OCI-LY3 (cell line): ENCODE measurements at regions not wholly inside any gene's neighbourhood (a gene's known extent, or its start where the extent isn't known, plus 50 kb on each side); places are given as distances from the start of the nearest gene placed in this dataset.

Experiments used
- H2AFZ ChIP-seq: fragments of 200-600, 300-600 bp; shearing (Covaris generic); 2 replicates; pipeline ENCODE4 v1.6.0; 2014; ENCODE audit warnings: antibody characterized with exemption, low read depth, low read length
- H3K27ac ChIP-seq: fragments of 200-600, 300-600 bp; sonication (generic); 2 replicates; pipeline ENCODE4 v1.5.1; 2014; ENCODE audit warnings: mild to moderate bottlenecking, low read length, moderate library complexity, mixed read lengths
- H3K27me3 ChIP-seq: fragments of 200-600, 300-600 bp; sonication (generic); 2 replicates; pipeline ENCODE4 v1.6.1; 2014; ENCODE audit warnings: low read depth, low read length, mixed read lengths
- H3K36me3 ChIP-seq: fragments of 200-600, 300-600 bp; sonication (generic); replicated peaks from 2 replicates; pipeline ENCODE3; 2014; ENCODE audit warnings: low read depth, low read length, mixed read lengths
- H3K4me1 ChIP-seq: fragments of 300-600, 200-600 bp; sonication (generic); 2 replicates; pipeline ENCODE4 v1.6.1; 2014; ENCODE audit warnings: low read length, mixed read lengths
- H3K4me2 ChIP-seq: fragments of 200-600, 300-600 bp; sonication (generic); 2 replicates; pipeline ENCODE4 v1.6.1; 2014; ENCODE audit warnings: low read length, mixed read lengths
- H3K4me3 ChIP-seq: fragments of 300-600, 200-600 bp; sonication (generic); 2 replicates; pipeline ENCODE4 v1.5.1; 2014; ENCODE audit warnings: antibody characterized with exemption, mild to moderate bottlenecking, low read length, moderate library complexity
- H3K79me2 ChIP-seq: fragments of 300-600, 200-600 bp; shearing (Covaris generic); 2 replicates; pipeline ENCODE4 v1.6.1; 2014; ENCODE audit warnings: mild to moderate bottlenecking, low read length, mixed read lengths
- H3K9ac ChIP-seq: fragments of 300-600, 200-600 bp; shearing (Covaris generic); 2 replicates; pipeline ENCODE4 v1.6.0; 2014; ENCODE audit warnings: mild to moderate bottlenecking, low read length, moderate library complexity
- H3K9me3 ChIP-seq: fragments of 200-600, 300-600 bp; shearing (Covaris generic); 2 replicates; pipeline ENCODE4 v1.6.1; 2014; ENCODE audit warnings: low read length, mixed read lengths; ENCODE audit not compliant: insufficient read depth
- H4K20me1 ChIP-seq: fragments of 200-600, 300-600 bp; sonication (generic); 2 replicates; pipeline ENCODE4 v1.6.1; 2016; ENCODE audit warnings: low read length, mixed read lengths; ENCODE audit not compliant: insufficient read depth
- EZH2phosphoT487 ChIP-seq: fragments of 200-600 bp; shearing (Covaris generic); IDR thresholded peaks from 2 replicates; pipeline ENCODE4 v1.6.1; 2018; ENCODE audit warnings: antibody characterized with exemption, mixed run types, low read depth
- TF ChIP-seq, protein P1 (sequence below): fragments of 200-600, 300-600 bp; sonication (generic); IDR thresholded peaks from 2 replicates; pipeline ENCODE4 v1.5.1; 2014; ENCODE audit warnings: antibody characterized with exemption, low read length, low read depth

DNA sequence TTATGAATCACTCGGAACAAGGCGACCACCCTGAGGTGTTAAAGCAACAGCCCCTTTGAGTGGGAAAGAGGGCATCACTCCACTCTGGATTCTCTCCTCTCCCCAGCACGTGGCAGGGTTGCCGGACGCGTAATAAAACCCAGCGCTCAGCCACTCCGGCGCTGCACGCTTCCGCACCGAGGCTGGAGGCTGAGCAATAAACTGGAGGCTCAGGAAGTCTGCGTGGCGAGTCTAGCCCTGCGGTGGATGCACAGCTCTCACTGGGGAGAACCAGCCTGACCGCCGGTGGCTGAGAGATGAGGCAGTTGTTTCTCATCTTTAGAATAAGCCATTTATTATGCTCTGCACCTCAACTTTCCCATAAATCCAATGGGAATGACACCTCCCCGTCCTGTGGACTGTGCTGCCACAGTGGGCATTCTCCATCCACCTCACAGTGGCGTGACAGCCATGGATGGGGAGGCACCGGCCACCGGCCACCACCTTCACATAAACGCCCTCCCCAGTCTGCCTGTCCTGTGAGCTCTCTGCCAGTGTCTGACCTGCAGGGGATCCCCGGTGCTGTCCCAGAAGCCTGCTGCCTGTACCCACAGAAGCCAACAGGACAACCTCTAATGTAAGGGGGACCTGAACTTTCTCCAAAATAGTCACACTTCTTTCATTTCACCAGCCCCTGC lies 64.2 kb upstream of the GGTLC1 start:
- TF ChIP-seq, protein P1, sequence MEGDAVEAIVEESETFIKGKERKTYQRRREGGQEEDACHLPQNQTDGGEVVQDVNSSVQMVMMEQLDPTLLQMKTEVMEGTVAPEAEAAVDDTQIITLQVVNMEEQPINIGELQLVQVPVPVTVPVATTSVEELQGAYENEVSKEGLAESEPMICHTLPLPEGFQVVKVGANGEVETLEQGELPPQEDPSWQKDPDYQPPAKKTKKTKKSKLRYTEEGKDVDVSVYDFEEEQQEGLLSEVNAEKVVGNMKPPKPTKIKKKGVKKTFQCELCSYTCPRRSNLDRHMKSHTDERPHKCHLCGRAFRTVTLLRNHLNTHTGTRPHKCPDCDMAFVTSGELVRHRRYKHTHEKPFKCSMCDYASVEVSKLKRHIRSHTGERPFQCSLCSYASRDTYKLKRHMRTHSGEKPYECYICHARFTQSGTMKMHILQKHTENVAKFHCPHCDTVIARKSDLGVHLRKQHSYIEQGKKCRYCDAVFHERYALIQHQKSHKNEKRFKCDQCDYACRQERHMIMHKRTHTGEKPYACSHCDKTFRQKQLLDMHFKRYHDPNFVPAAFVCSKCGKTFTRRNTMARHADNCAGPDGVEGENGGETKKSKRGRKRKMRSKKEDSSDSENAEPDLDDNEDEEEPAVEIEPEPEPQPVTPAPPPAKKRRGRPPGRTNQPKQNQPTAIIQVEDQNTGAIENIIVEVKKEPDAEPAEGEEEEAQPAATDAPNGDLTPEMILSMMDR, result no peak
- TF ChIP-seq EZH2phosphoT487, result no peak
- H3K27me3 ChIP-seq, result peaks cover 3% of the 10 kb centered on the region
- no peaks in the 10 kb centered on the region for H3K36me3 ChIP-seq
- H4K20me1 ChIP-seq, result no peaks in the 10 kb centered on the region
- H3K4me1 ChIP-seq, result no peaks in the 10 kb centered on the region
- no peak overlapping the region for H3K4me3 ChIP-seq
- H3K9me3 ChIP-seq, result no peaks in the 10 kb centered on the region
- H3K9ac ChIP-seq, result no peak overlapping the region
- H3K79me2 ChIP-seq, result no peaks in the 10 kb centered on the region
- no peak overlapping the region for H2AFZ ChIP-seq
- no peak overlapping the region for H3K4me2 ChIP-seq
- H3K27ac ChIP-seq, result no peak overlapping the region

DNA sequence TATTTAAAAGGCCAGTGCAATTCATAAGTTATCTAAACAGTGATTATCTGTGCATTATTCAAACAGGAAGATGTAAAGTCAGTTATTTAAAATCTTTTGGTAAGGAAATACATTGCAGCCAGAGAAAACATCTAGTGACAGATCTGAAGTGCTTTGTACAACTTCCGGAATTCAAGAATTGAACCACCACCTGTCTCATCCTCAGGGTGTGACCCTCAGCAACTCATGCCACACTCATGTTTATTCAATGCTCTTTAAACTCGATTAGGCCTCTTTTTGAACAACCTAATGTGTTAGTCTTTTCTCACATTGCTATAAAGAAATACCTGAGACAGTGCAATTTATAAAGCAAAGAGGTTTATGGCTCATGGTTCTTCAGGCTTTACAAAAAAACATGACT lies 62.6 kb upstream of the GGTLC1 start:
- H3K9ac ChIP-seq, result no peak overlapping the region
- no peak overlapping the region for H3K27ac ChIP-seq
- no peak overlapping the region for H3K4me2 ChIP-seq
- H3K79me2 ChIP-seq, result no peaks in the 10 kb centered on the region
- no peaks in the 10 kb centered on the region for H3K36me3 ChIP-seq
- H3K9me3 ChIP-seq, result no peaks in the 10 kb centered on the region
- H2AFZ ChIP-seq, result no peak overlapping the region
- no peak overlapping the region for H3K4me3 ChIP-seq
- H3K4me1 ChIP-seq, result no peaks in the 10 kb centered on the region
- peaks cover 3% of the 10 kb centered on the region; the same call in 1 of the 2 replicates for H3K27me3 ChIP-seq
- TF ChIP-seq, protein P1, result no peak
- no peak for TF ChIP-seq EZH2phosphoT487
- no peaks in the 10 kb centered on the region for H4K20me1 ChIP-seq

DNA sequence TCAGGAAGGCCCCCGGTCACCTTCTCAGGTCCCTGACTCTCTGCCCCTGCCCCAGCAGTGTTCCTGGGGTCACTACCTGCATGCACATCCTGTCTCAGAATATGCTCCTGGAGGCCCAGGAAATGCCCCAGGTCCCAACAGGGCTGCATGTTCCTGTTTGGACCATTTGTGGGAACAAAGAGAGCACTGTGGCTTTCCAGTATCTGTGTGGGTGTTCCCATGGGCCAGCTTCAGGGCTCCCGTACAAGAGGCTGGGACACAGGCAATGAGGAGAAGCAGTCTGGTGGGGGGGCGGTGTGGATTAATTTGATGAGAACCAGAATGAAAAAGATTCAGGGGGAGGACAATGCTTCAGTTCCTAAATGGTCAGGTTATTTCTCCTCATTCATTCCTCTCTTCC lies 61.5 kb upstream of the GGTLC1 start:
- H3K36me3 ChIP-seq, result no peaks in the 10 kb centered on the region
- no peak overlapping the region for H3K4me2 ChIP-seq
- no peaks in the 10 kb centered on the region for H3K79me2 ChIP-seq
- no peak overlapping the region for H3K4me3 ChIP-seq
- peaks cover 3% of the 10 kb centered on the region; the same call in 1 of the 2 replicates for H3K27me3 ChIP-seq
- H2AFZ ChIP-seq, result no peak overlapping the region
- no peaks in the 10 kb centered on the region for H3K9me3 ChIP-seq
- TF ChIP-seq, protein P1, result no peak
- TF ChIP-seq EZH2phosphoT487, result no peak
- H3K4me1 ChIP-seq, result 0 out of 2 replicates have a peak, but pooled peaks cover 4% of the 10 kb centered on the region
- H4K20me1 ChIP-seq, result no peaks in the 10 kb centered on the region
- no peak overlapping the region for H3K27ac ChIP-seq
- no peak overlapping the region for H3K9ac ChIP-seq

DNA sequence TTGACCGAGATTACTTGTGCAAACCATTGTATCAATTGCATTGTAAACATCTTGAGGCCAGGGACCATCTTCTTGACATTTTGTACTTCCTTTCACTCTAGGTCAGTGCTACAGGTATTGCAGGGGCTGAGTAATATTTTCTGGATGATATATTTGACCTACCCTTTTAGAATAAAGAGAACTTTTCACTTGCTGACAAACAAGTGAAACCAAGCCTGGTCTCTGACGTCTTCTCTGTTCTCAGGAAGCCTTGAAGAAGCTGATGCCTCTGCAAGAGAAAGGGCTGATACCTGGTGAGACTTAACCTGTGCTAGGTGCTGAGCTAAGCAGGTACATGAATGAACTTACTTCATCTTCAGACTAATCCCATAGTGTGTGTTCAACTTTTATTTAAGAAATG lies 60.5 kb upstream of the GGTLC1 start:
- Histone ChIP-seq H3K79me2 (no peaks in the 10 kb centered on the region), H3K9ac (no peak overlapping the region), H2AFZ (no peak overlapping the region), H4K20me1 (no peaks in the 10 kb centered on the region), H3K4me1 (0 out of 2 replicates have a peak, but pooled peaks cover 4% of the 10 kb centered on the region), H3K4me2 (no peak overlapping the region), H3K27me3 (peaks cover 4% of the 10 kb centered on the region; the same call in 1 of the 2 replicates), H3K9me3 (no peaks in the 10 kb centered on the region), H3K4me3 (no peak overlapping the region), H3K36me3 (no peaks in the 10 kb centered on the region), H3K27ac (no peak overlapping the region)
- TF ChIP-seq, protein P1, result no peak
- TF ChIP-seq EZH2phosphoT487, result no peak
